Neural cell (in vitro differentiated cells): ENCODE measurements at regions not wholly inside any gene's neighbourhood (a gene's known extent, or its start where the extent isn't known, plus 50 kb on each side); places are given as distances from the start of the nearest gene placed in this dataset.

Experiments
- H2AFZ ChIP-seq: fragments of 200-600, 300-800 bp; sonication (generic), shearing (Covaris generic); 2 replicates; pipeline ENCODE4 v1.6.0; 2014; ENCODE audit warnings: low read depth, mild to moderate bottlenecking, antibody characterized with exemption, low read length, moderate library complexity
- H3F3A ChIP-seq: fragments of 200-600 bp; shearing (Covaris generic); 2 replicates; pipeline ENCODE4 v1.6.1; 2016; ENCODE audit warnings: mild to moderate bottlenecking, moderate library complexity, mixed read lengths, antibody characterized with exemption, low read length; ENCODE audit not compliant: insufficient read depth, poor library complexity, severe bottlenecking
- H3K27ac ChIP-seq: fragments of 200-600, 300-800 bp; sonication (generic), shearing (Covaris generic); 2 replicates; pipeline ENCODE4 v1.5.1; 2014; ENCODE audit warnings: mild to moderate bottlenecking, low read length, moderate library complexity
- H3K27me3 ChIP-seq: fragments of 300-800, 200-600 bp; sonication (generic), shearing (Covaris generic); 2 replicates; pipeline ENCODE4 v1.6.0; 2014; ENCODE audit warnings: mild to moderate bottlenecking, low read depth, low read length, moderate library complexity; ENCODE audit not compliant: insufficient read depth
- H3K36me3 ChIP-seq: fragments of 300-800, 200-600 bp; sonication (generic), shearing (Covaris generic); 2 replicates; pipeline ENCODE4 v1.5.1; 2014; ENCODE audit warnings: mild to moderate bottlenecking, antibody characterized with exemption, low read length, moderate library complexity; ENCODE audit not compliant: insufficient read depth
- H3K4me2 ChIP-seq: fragments of 300-800, 200-600 bp; sonication (generic), shearing (Covaris generic); 2 replicates; pipeline ENCODE4 v1.6.0; 2014; ENCODE audit warnings: mild to moderate bottlenecking, low read length
- H3K4me3 ChIP-seq: fragments of 300-800, 200-600 bp; sonication (generic), shearing (Covaris generic); 2 replicates; pipeline ENCODE4 v1.5.1; 2014; ENCODE audit warnings: mild to moderate bottlenecking, low read length, moderate library complexity
- H3K79me2 ChIP-seq: fragments of 200-600 bp; shearing (Covaris generic); replicated peaks from 2 replicates; pipeline ENCODE4 v1.6.0; 2014; ENCODE audit warnings: mild to moderate bottlenecking, low read length, moderate library complexity; ENCODE audit not compliant: insufficient read depth
- H3K9ac ChIP-seq: fragments of 300-800, 200-600 bp; sonication (generic), shearing (Covaris generic); 2 replicates; pipeline ENCODE4 v1.6.1; 2016; ENCODE audit warnings: mild to moderate bottlenecking, low read length, mixed read lengths
- H3K9me2 ChIP-seq: fragments of 200-600 bp; shearing (Covaris generic); 2 replicates; pipeline ENCODE4 v1.6.1; 2016; ENCODE audit warnings: mild to moderate bottlenecking, low read length, mixed read lengths; ENCODE audit not compliant: insufficient read depth
- H3K9me3 ChIP-seq: fragments of 200-600, 300-800 bp; sonication (generic), shearing (Covaris generic); 2 replicates; pipeline ENCODE4 v1.6.1; 2016; ENCODE audit warnings: mild to moderate bottlenecking, mixed run types, low read length, moderate library complexity, mixed read lengths
- H4K20me1 ChIP-seq: fragments of 200-600 bp; shearing (Covaris generic); 2 replicates; pipeline ENCODE4 v1.6.1; 2016; ENCODE audit warnings: mild to moderate bottlenecking, mixed run types; ENCODE audit not compliant: insufficient read depth
- EP300 ChIP-seq: fragments of 450-650 bp; conservative IDR thresholded peaks from 2 replicates; pipeline ENCODE4 v1.6.1; 2014; ENCODE audit warnings: antibody characterized with exemption, mild to moderate bottlenecking, moderate library complexity; ENCODE audit not compliant: poor library complexity, severe bottlenecking
- EZH2 ChIP-seq: fragments of 200-600, 300-800 bp; shearing (Covaris generic), sonication (generic); IDR thresholded peaks from 2 replicates; pipeline ENCODE4 v1.6.1; 2014; ENCODE audit warnings: antibody characterized with exemption, low read length, borderline replicate concordance, mild to moderate bottlenecking; ENCODE audit not compliant: insufficient read depth, poor library complexity, severe bottlenecking
- MXI1 ChIP-seq: fragments of 450-650 bp; conservative IDR thresholded peaks from 2 replicates; pipeline ENCODE4 v1.6.1; 2014; ENCODE audit warnings: antibody characterized with exemption, mild to moderate bottlenecking; ENCODE audit not compliant: poor library complexity, severe bottlenecking
- POLR2AphosphoS5 ChIP-seq: IDR thresholded peaks from 2 replicates; pipeline ENCODE4 v1.6.1; 2012
- RAD21 ChIP-seq: fragments of 450-650 bp; conservative IDR thresholded peaks from 2 replicates; pipeline ENCODE4 v1.6.1; 2014; ENCODE audit warnings: antibody characterized with exemption, mild to moderate bottlenecking, moderate library complexity
- SMC3 ChIP-seq: fragments of 450-650 bp; conservative IDR thresholded peaks from 2 replicates; pipeline ENCODE4 v1.6.1; 2014; ENCODE audit warnings: antibody characterized with exemption, mild to moderate bottlenecking, moderate library complexity; ENCODE audit not compliant: poor library complexity
- TAF1 ChIP-seq: IDR thresholded peaks from 2 replicates; pipeline ENCODE4 v1.6.1; 2012; ENCODE audit warnings: low read depth
- TF ChIP-seq, protein P1 (sequence below): IDR thresholded peaks from 2 replicates; pipeline ENCODE4 v1.6.1; 2012; ENCODE audit warnings: borderline replicate concordance
- TF ChIP-seq, protein P2 (sequence below): fragments of 450-650 bp; IDR thresholded peaks from 2 replicates; pipeline ENCODE4 v1.5.1; 2014; ENCODE audit warnings: antibody characterized with exemption, mild to moderate bottlenecking, moderate library complexity; ENCODE audit not compliant: poor library complexity, severe bottlenecking

DNA sequence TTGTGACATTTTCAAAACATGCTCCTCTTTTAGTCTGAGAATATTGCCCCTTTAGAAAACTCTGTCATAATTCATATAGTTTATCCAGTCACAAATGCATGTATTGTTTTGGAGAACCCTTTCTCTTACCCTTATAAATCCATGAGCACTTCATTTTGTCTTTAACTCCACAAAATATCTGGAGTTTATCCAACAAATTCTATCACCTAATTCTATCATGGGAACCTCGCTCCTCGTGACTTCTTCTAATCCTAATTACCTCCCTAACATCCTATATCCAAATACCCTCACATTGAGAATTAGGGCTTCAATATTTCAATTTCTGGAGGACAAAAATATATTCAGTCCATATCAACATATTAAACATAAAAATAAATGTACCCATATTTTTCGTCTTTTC is 1565.9 kb downstream of the ARAP2 start:
- no peak overlapping the region for H3K4me2 ChIP-seq
- H3K9me3 ChIP-seq = no peaks in the 10 kb centered on the region
- H3K36me3 ChIP-seq = no peaks in the 10 kb centered on the region
- H3F3A ChIP-seq = no peaks in the 10 kb centered on the region
- no peaks in the 10 kb centered on the region for H3K79me2 ChIP-seq
- H4K20me1 ChIP-seq = no peaks in the 10 kb centered on the region
- H2AFZ ChIP-seq = no peak overlapping the region
- H3K27ac ChIP-seq = no peak overlapping the region
- no peaks in the 10 kb centered on the region for H3K27me3 ChIP-seq
- no peak overlapping the region for H3K9ac ChIP-seq
- H3K4me3 ChIP-seq = no peak overlapping the region
- H3K9me2 ChIP-seq = no peaks in the 10 kb centered on the region
- TF ChIP-seq MXI1 = no peak
- TF ChIP-seq POLR2AphosphoS5 = no peak
- no peak for TF ChIP-seq EZH2
- TF ChIP-seq SMC3 = no peak
- TF ChIP-seq EP300 = no peak
- TF ChIP-seq, protein P1, sequence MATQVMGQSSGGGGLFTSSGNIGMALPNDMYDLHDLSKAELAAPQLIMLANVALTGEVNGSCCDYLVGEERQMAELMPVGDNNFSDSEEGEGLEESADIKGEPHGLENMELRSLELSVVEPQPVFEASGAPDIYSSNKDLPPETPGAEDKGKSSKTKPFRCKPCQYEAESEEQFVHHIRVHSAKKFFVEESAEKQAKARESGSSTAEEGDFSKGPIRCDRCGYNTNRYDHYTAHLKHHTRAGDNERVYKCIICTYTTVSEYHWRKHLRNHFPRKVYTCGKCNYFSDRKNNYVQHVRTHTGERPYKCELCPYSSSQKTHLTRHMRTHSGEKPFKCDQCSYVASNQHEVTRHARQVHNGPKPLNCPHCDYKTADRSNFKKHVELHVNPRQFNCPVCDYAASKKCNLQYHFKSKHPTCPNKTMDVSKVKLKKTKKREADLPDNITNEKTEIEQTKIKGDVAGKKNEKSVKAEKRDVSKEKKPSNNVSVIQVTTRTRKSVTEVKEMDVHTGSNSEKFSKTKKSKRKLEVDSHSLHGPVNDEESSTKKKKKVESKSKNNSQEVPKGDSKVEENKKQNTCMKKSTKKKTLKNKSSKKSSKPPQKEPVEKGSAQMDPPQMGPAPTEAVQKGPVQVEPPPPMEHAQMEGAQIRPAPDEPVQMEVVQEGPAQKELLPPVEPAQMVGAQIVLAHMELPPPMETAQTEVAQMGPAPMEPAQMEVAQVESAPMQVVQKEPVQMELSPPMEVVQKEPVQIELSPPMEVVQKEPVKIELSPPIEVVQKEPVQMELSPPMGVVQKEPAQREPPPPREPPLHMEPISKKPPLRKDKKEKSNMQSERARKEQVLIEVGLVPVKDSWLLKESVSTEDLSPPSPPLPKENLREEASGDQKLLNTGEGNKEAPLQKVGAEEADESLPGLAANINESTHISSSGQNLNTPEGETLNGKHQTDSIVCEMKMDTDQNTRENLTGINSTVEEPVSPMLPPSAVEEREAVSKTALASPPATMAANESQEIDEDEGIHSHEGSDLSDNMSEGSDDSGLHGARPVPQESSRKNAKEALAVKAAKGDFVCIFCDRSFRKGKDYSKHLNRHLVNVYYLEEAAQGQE = no peak
- TF ChIP-seq, protein P2, sequence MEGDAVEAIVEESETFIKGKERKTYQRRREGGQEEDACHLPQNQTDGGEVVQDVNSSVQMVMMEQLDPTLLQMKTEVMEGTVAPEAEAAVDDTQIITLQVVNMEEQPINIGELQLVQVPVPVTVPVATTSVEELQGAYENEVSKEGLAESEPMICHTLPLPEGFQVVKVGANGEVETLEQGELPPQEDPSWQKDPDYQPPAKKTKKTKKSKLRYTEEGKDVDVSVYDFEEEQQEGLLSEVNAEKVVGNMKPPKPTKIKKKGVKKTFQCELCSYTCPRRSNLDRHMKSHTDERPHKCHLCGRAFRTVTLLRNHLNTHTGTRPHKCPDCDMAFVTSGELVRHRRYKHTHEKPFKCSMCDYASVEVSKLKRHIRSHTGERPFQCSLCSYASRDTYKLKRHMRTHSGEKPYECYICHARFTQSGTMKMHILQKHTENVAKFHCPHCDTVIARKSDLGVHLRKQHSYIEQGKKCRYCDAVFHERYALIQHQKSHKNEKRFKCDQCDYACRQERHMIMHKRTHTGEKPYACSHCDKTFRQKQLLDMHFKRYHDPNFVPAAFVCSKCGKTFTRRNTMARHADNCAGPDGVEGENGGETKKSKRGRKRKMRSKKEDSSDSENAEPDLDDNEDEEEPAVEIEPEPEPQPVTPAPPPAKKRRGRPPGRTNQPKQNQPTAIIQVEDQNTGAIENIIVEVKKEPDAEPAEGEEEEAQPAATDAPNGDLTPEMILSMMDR = no peak
- no peak for TF ChIP-seq RAD21
- no peak for TF ChIP-seq TAF1

DNA sequence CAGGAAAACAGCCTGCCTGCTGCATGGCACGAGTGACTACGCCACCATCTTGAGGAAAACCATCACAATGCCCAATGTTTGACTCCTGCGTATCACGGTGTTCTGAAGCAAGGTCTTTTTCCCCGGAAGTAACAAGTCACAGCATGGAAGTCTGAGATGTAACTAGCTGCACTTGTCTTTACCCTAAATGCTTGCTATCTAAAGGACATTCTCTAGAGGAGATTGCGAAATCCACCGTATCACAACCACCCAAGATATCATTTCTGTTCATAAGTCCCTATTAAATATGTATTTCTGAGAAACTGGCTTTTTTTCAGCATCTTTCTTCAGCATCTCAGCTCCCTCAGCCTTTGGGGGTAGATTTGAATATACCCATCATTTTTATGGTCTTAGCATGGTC is 1565.1 kb downstream of the ARAP2 start:
- no peaks in the 10 kb centered on the region for H3K79me2 ChIP-seq
- H3K9me2 ChIP-seq = no peaks in the 10 kb centered on the region
- H3K27me3 ChIP-seq = no peaks in the 10 kb centered on the region
- no peaks in the 10 kb centered on the region for H3K36me3 ChIP-seq
- no peaks in the 10 kb centered on the region for H3F3A ChIP-seq
- H3K27ac ChIP-seq = no peak overlapping the region
- H3K4me3 ChIP-seq = no peak overlapping the region
- H3K4me2 ChIP-seq = no peak overlapping the region
- H2AFZ ChIP-seq = no peak overlapping the region
- no peaks in the 10 kb centered on the region for H3K9me3 ChIP-seq
- H3K9ac ChIP-seq = no peak overlapping the region
- no peaks in the 10 kb centered on the region for H4K20me1 ChIP-seq
- TF ChIP-seq RAD21 = no peak
- no peak for TF ChIP-seq EP300
- TF ChIP-seq, protein P2 = no peak
- no peak for TF ChIP-seq EZH2
- TF ChIP-seq MXI1 = no peak
- TF ChIP-seq, protein P1 = no peak
- no peak for TF ChIP-seq SMC3
- no peak for TF ChIP-seq TAF1
- no peak for TF ChIP-seq POLR2AphosphoS5
